ENCODE measurements at regions not wholly inside any gene's neighbourhood (a gene's known extent, or its start where the extent isn't known, plus 50 kb on each side); places are given as distances from the start of the nearest gene placed in this dataset.

DNA sequence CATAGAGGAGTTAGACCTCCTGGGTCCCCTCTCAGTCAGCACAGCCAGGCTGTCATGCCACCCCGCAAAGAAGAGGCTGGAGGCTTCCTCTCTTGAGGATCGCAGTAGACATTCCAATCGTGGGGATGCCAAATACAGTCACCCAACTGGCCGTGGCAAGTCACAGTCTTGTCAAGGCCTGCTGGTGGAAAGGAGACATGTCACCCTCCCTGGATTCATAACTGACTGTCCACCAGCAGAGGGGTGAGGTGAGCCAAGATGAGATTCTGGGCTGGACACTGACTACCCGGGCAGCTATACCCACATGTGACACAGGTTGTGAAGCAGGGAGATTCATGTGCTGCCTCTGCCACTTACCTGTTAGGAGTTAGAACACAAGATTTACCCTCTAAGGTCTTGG is 123.5 kb upstream of the NGF start:
- TF ChIP-seq POLR2A (IDR thresholded peaks at IDR 0.05): no peak
- TF ChIP-seq, protein P1, sequence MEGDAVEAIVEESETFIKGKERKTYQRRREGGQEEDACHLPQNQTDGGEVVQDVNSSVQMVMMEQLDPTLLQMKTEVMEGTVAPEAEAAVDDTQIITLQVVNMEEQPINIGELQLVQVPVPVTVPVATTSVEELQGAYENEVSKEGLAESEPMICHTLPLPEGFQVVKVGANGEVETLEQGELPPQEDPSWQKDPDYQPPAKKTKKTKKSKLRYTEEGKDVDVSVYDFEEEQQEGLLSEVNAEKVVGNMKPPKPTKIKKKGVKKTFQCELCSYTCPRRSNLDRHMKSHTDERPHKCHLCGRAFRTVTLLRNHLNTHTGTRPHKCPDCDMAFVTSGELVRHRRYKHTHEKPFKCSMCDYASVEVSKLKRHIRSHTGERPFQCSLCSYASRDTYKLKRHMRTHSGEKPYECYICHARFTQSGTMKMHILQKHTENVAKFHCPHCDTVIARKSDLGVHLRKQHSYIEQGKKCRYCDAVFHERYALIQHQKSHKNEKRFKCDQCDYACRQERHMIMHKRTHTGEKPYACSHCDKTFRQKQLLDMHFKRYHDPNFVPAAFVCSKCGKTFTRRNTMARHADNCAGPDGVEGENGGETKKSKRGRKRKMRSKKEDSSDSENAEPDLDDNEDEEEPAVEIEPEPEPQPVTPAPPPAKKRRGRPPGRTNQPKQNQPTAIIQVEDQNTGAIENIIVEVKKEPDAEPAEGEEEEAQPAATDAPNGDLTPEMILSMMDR (IDR thresholded peaks at IDR 0.05 in 4 of 5, conservative IDR thresholded peaks at IDR 0.05 in 1 of 5): no peak
- ATAC-seq: no peak
- H3K27ac ChIP-seq: no peak overlapping the region
- H3K36me3 ChIP-seq: no peaks in the 10 kb centered on the region
- H3K9me3 ChIP-seq: no peaks in the 10 kb centered on the region
- no peak for DNase-seq
- H3K4me1 ChIP-seq: no peaks in the 10 kb centered on the region
- in situ Hi-C loops (cut with MboI; ENCODE audit: low sequenced_read_pairs in 4 of 4) (no loop called here), intact Hi-C loops (cut with DNase I; ENCODE audit: low total_unique reads) (loop anchor here (10.0 kb wide), 1 partner anchor 477 kb away; no protein-coding TSS in a partner anchor)
- no peak overlapping the region for H3K4me3 ChIP-seq
- H3K27me3 ChIP-seq: no peaks in the 10 kb centered on the region

DNA sequence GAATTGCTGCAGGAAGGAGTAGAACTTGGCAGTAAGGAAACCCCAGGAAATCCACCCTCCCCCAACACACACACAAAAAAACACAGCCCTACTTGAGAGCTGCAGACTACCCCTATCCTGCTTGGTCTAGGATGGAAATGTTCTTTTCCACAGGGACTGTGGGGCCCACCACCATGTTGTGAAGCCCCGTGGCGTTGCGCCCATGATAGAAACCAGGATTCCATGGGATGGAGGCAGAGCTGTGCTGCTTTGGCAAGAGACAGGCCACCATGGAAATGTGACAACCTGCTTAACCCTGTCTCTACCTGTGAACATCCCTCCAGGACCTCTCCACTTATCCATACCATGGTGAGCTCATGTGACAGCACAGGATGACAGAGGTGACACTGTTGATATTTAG is 121.1 kb upstream of the NGF start:
- Histone ChIP-seq H3K27ac (no peak overlapping the region), H3K36me3 (no peaks in the 10 kb centered on the region), H3K4me3 (no peak overlapping the region), H3K27me3 (no peaks in the 10 kb centered on the region), H3K4me1 (peaks cover 5 to 7% of the 10 kb centered on the region in 2 donors), H3K9me3 (no peaks in the 10 kb centered on the region)
- ATAC-seq (no peak), DNase-seq (no peak)
- intact Hi-C loops (cut with DNase I; ENCODE audit: low total_unique reads): loop anchor here (5.0 kb wide), 1 partner anchor 277 kb away; no protein-coding TSS in a partner anchor
- in situ Hi-C loops (cut with MboI; ENCODE audit: low sequenced_read_pairs in 4 of 4): no loop called here
- TF ChIP-seq POLR2A (IDR thresholded peaks at IDR 0.05): no peak
- TF ChIP-seq, protein P1 (IDR thresholded peaks at IDR 0.05 in 4 of 5, conservative IDR thresholded peaks at IDR 0.05 in 1 of 5): no peak

DNA sequence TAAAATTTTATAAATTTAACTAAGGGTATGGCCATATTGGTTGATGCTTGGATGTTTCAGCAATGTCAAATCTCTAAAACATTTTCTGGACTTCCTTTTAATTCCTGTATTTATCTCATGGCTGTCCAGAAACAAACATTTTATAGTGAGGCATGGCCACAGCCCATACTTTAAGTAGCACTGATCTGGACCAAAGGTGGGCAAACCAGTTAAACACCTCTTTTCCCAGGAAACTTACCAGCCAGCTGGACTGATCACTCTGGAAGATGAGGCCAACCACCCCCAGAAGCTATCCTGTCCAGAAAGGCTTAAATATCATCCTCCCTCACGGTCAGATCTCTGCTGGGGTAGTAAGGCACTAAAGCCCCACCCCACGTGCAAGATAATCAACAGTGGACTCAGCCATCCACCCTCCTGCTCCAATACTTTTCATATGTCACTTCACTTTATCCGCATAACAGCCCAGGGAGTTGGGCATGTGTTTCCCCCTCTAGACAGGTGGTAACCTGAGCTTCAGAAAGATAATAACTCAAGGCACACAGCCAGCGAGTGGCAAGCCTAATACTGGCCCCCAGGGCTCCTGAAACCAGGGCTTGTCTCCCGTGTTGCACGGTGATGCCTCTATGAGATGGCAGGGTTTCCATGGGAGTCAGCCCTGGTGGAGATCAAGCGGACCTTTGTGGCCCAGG is 120.5 kb upstream of the NGF start:
- H3K36me3 ChIP-seq: no peaks in the 10 kb centered on the region
- in situ Hi-C loops (cut with MboI; ENCODE audit: low sequenced_read_pairs in 4 of 4) (no loop called here), intact Hi-C loops (cut with DNase I; ENCODE audit: low total_unique reads) (loop anchor here (5.0 kb wide), 1 partner anchor 276 kb away; no protein-coding TSS in a partner anchor)
- H3K4me1 ChIP-seq: peaks cover 5 to 7% of the 10 kb centered on the region in 2 donors
- no peak overlapping the region for H3K4me3 ChIP-seq
- no peaks in the 10 kb centered on the region for H3K9me3 ChIP-seq
- DNase-seq: no peak
- no peak for TF ChIP-seq POLR2A (IDR thresholded peaks at IDR 0.05)
- TF ChIP-seq, protein P1 (IDR thresholded peaks at IDR 0.05 in 4 of 5, conservative IDR thresholded peaks at IDR 0.05 in 1 of 5): no peak
- no peak overlapping the region for H3K27ac ChIP-seq
- no peak for ATAC-seq
- H3K27me3 ChIP-seq: no peaks in the 10 kb centered on the region

DNA sequence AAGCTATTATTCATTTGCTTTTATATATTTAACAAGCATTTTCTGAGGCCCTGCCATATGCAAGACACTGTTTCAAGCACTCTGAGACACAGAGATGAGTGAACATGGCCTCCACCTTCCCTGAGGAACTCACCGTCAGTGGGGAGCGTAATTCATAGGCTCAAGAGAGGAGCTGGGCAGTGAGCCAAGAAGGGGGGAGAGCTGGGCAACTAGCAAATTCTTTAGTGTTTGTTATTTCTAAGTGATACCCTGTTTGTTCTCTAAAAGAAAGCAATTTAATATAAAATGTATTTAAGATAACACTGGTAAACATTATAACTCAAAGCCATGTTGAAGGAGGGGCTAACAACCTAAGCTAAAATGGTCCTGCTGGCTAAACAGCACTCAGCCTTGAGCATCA is 119.2 kb upstream of the NGF start:
- intact Hi-C loops (cut with DNase I; ENCODE audit: low total_unique reads) (loop anchor here (2.0 to 5.0 kb wide), 2 partner anchors 275 to 318 kb away; no protein-coding TSS in a partner anchor), in situ Hi-C loops (cut with MboI; ENCODE audit: low sequenced_read_pairs in 4 of 4) (no loop called here)
- Histone ChIP-seq H3K4me1 (peaks cover 5 to 7% of the 10 kb centered on the region in 2 donors), H3K9me3 (no peaks in the 10 kb centered on the region), H3K4me3 (no peak overlapping the region), H3K36me3 (no peaks in the 10 kb centered on the region), H3K27me3 (no peaks in the 10 kb centered on the region), H3K27ac (peak overlapping the region in 1 of 4 donors; percentile 65)
- ATAC-seq: no peak
- TF ChIP-seq POLR2A (IDR thresholded peaks at IDR 0.05): no peak
- TF ChIP-seq, protein P1 (IDR thresholded peaks at IDR 0.05 in 4 of 5, conservative IDR thresholded peaks at IDR 0.05 in 1 of 5): no peak
- no peak for DNase-seq

Measured in gastrocnemius medialis (tissue), 4 donors.